ENCODE measurements at regions not wholly inside any gene's neighbourhood (a gene's known extent, or its start where the extent isn't known, plus 50 kb on each side); places are given as distances from the start of the nearest gene placed in this dataset.

GRCh38 chr2:82694431-82694830, 1764.6 kb downstream of the SUCLG1 start:
- SMC1A ChIA-PET (ENCODE audit: uncharacterized antibody, unreplicated experiment) = no interaction called here
- WGBS (ENCODE audit: insufficient coverage, insufficient replicate concordance, low lambda C conversion rate, missing lambda C conversion rate) = 72% methylated on average over 2 of the region's 2 CpGs
- no peaks in the 10 kb centered on the region for H3K27me3 ChIP-seq (replicated peaks in 1 of 2; ENCODE audit: control insufficient read depth in 2 of 2, insufficient read depth in 2 of 2, low read length in 1 of 2)
- no peak overlapping the region for H2AFZ ChIP-seq (ENCODE audit: control insufficient read depth, low read depth, low read length)
- intact Hi-C loops (cut with micrococcal nuclease; ENCODE audit: unreplicated experiment) (no loop called here), in situ Hi-C loops (cut with MboI) (no loop called here)
- H3K4me3 ChIP-seq = no peak overlapping the region
- H3K27ac ChIP-seq (ENCODE audit: control insufficient read depth, insufficient read depth) = no peak overlapping the region
- H3K4me1 ChIP-seq (ENCODE audit: control insufficient read depth, insufficient read depth, low read length) = no peaks in the 10 kb centered on the region
- no peaks in the 10 kb centered on the region for H3K36me3 ChIP-seq (ENCODE audit: control insufficient read depth in 2 of 2, insufficient read depth in 2 of 2, low read length in 1 of 2)
- DNase-seq (ENCODE audit: low read depth, low spot score) (no peak), FAIRE-seq (no peak), ATAC-seq (no peak)
- POLR2A ChIA-PET = no interaction called here
- H3K79me2 ChIP-seq (ENCODE audit: control insufficient read depth, insufficient read depth, low read length) = no peaks in the 10 kb centered on the region
- H3K9me3 ChIP-seq (replicated peaks; ENCODE audit: control insufficient read depth, insufficient read depth, low read length) = no peaks in the 10 kb centered on the region
- CTCF ChIA-PET = no interaction called here
- RAD21 ChIA-PET (ENCODE audit: unreplicated experiment) = no interaction called here
- no peak overlapping the region for H3K9ac ChIP-seq (ENCODE audit: control insufficient read depth, insufficient read depth, low read length)
- H4K20me1 ChIP-seq (ENCODE audit: control insufficient read depth, insufficient read depth) = no peaks in the 10 kb centered on the region
- H3K4me2 ChIP-seq (ENCODE audit: control insufficient read depth, insufficient read depth) = no peak overlapping the region
- BruUV-seq (replicated peaks) = no TSS peak
- TF ChIP-seq NBN (IDR thresholded peaks at IDR 0.05) (no peak), HDGF (IDR thresholded peaks at IDR 0.05) (no peak), NFYA (IDR thresholded peaks at IDR 0.05; ENCODE audit: borderline replicate concordance, low read depth, low read length) (no peak), CTCF (IDR thresholded peaks at IDR 0.05 in 2 of 3, conservative IDR thresholded peaks at IDR 0.05 in 1 of 3; ENCODE audit: control insufficient read depth in 2 of 3, extremely low read depth in 1 of 3, insufficient read depth in 1 of 3, low read depth in 3 of 3, low read length in 3 of 3) (no peak), ZBTB11 (CRISPR knock-in tag; IDR thresholded peaks at IDR 0.05) (no peak), PML (IDR thresholded peaks at IDR 0.05; ENCODE audit: low read length) (no peak), JUNB (IDR thresholded peaks at IDR 0.05) (no peak), CUX1 (IDR thresholded peaks at IDR 0.05; ENCODE audit: insufficient replicate concordance, low read depth, low read length) (no peak), BHLHE40 (IDR thresholded peaks at IDR 0.05; ENCODE audit: borderline replicate concordance in 1 of 2, low read depth in 2 of 2, low read length in 1 of 2) (no peak)
- TF ChIP-seq, protein P1, sequence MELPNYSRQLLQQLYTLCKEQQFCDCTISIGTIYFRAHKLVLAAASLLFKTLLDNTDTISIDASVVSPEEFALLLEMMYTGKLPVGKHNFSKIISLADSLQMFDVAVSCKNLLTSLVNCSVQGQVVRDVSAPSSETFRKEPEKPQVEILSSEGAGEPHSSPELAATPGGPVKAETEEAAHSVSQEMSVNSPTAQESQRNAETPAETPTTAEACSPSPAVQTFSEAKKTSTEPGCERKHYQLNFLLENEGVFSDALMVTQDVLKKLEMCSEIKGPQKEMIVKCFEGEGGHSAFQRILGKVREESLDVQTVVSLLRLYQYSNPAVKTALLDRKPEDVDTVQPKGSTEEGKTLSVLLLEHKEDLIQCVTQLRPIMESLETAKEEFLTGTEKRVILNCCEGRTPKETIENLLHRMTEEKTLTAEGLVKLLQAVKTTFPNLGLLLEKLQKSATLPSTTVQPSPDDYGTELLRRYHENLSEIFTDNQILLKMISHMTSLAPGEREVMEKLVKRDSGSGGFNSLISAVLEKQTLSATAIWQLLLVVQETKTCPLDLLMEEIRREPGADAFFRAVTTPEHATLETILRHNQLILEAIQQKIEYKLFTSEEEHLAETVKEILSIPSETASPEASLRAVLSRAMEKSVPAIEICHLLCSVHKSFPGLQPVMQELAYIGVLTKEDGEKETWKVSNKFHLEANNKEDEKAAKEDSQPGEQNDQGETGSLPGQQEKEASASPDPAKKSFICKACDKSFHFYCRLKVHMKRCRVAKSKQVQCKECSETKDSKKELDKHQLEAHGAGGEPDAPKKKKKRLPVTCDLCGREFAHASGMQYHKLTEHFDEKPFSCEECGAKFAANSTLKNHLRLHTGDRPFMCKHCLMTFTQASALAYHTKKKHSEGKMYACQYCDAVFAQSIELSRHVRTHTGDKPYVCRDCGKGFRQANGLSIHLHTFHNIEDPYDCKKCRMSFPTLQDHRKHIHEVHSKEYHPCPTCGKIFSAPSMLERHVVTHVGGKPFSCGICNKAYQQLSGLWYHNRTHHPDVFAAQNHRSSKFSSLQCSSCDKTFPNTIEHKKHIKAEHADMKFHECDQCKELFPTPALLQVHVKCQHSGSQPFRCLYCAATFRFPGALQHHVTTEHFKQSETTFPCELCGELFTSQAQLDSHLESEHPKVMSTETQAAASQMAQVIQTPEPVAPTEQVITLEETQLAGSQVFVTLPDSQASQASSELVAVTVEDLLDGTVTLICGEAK (IDR thresholded peaks at IDR 0.05; ENCODE audit: borderline replicate concordance) = no peak
